ENCODE measurements at regions not wholly inside any gene's neighbourhood (a gene's known extent, or its start where the extent isn't known, plus 50 kb on each side); places are given as distances from the start of the nearest gene placed in this dataset.

- intact Hi-C loops (cut with micrococcal nuclease), result no loop called here
- DNase-seq, result no peak
- Mint-ChIP-seq H3K27ac (no peak overlapping the region), H3K9me3 (peaks cover 11% of the 10 kb centered on the region), H3K27me3 (no peaks in the 10 kb centered on the region), H3K4me3 (no peak overlapping the region), H3K4me1 (ENCODE audit: low read depth) (no peaks in the 10 kb centered on the region), H3K36me3 (no peaks in the 10 kb centered on the region)
- ChIA-PET POLR2A (no interaction called here), CTCF (no interaction called here)
Measured at GRCh38 chr11:57111619-57112018, 70.1 kb upstream of the LRRC55 start.

- intact Hi-C loops (cut with micrococcal nuclease), result loop anchor here (1.0 kb wide), 1 partner anchor 133 kb away; no protein-coding TSS in a partner anchor
- ChIA-PET CTCF (interaction anchor here (1.0 to 2.0 kb wide), 2 partner anchors 133 to 276 kb away, joined by 3 to 13 read pairs; no protein-coding TSS in a partner anchor), POLR2A (no interaction called here)
- Mint-ChIP-seq H3K36me3 (no peaks in the 10 kb centered on the region), H3K4me3 (no peak overlapping the region), H3K4me1 (ENCODE audit: low read depth) (no peaks in the 10 kb centered on the region), H3K9me3 (no peaks in the 10 kb centered on the region), H3K27ac (no peak overlapping the region), H3K27me3 (no peaks in the 10 kb centered on the region)
- DNase-seq, result peak; percentile 20
Measured at GRCh38 chr11:57116654-57117053, 65.1 kb upstream of the LRRC55 start.

GRCh38 chr11:57120192-57120965, 61.4 kb upstream of the LRRC55 start:
- ChIA-PET CTCF (no interaction called here), POLR2A (interaction anchor here (0.6 kb wide), 1 partner anchor 43 kb away, joined by 3 read pairs; no protein-coding TSS in a partner anchor)
- no peaks in the 10 kb centered on the region for H3K36me3 Mint-ChIP-seq
- H3K4me3 Mint-ChIP-seq, result no peak overlapping the region
- intact Hi-C loops (cut with micrococcal nuclease), result no loop called here
- no peak for DNase-seq
- no peaks in the 10 kb centered on the region for H3K4me1 Mint-ChIP-seq (ENCODE audit: low read depth)
- H3K9me3 Mint-ChIP-seq, result no peaks in the 10 kb centered on the region
- no peaks in the 10 kb centered on the region for H3K27me3 Mint-ChIP-seq
- no peak overlapping the region for H3K27ac Mint-ChIP-seq

- Mint-ChIP-seq H3K4me3 (no peak overlapping the region), H3K27me3 (peaks cover 2% of the 10 kb centered on the region), H3K4me1 (ENCODE audit: low read depth) (no peaks in the 10 kb centered on the region), H3K36me3 (no peaks in the 10 kb centered on the region), H3K27ac (no peak overlapping the region), H3K9me3 (no peaks in the 10 kb centered on the region)
- CTCF ChIA-PET, result no interaction called here
- DNase-seq, result no peak
- intact Hi-C loops (cut with micrococcal nuclease), result no loop called here
- POLR2A ChIA-PET, result no interaction called here
Measured at GRCh38 chr11:57121996-57122395, 59.8 kb upstream of the LRRC55 start.

- Mint-ChIP-seq H3K27ac (no peak overlapping the region), H3K4me1 (ENCODE audit: low read depth) (no peaks in the 10 kb centered on the region), H3K36me3 (no peaks in the 10 kb centered on the region), H3K4me3 (no peak overlapping the region), H3K27me3 (peaks cover 5% of the 10 kb centered on the region), H3K9me3 (no peaks in the 10 kb centered on the region)
- DNase-seq, result no peak
- ChIA-PET CTCF (no interaction called here), POLR2A (no interaction called here)
- intact Hi-C loops (cut with micrococcal nuclease), result no loop called here
Measured at GRCh38 chr11:57123590-57123989, 58.2 kb upstream of the LRRC55 start.

GRCh38 chr11:57124505-57124904, 57.2 kb upstream of the LRRC55 start:
- Mint-ChIP-seq H3K36me3 (no peaks in the 10 kb centered on the region), H3K4me3 (no peak overlapping the region), H3K4me1 (ENCODE audit: low read depth) (no peaks in the 10 kb centered on the region), H3K9me3 (no peaks in the 10 kb centered on the region), H3K27ac (no peak overlapping the region), H3K27me3 (peaks cover 5% of the 10 kb centered on the region)
- POLR2A ChIA-PET, result no interaction called here
- no peak for DNase-seq
- CTCF ChIA-PET, result no interaction called here
- intact Hi-C loops (cut with micrococcal nuclease), result no loop called here

- no peaks in the 10 kb centered on the region for H3K4me1 Mint-ChIP-seq (ENCODE audit: low read depth)
- H3K4me3 Mint-ChIP-seq, result no peak overlapping the region
- ChIA-PET CTCF (no interaction called here), POLR2A (no interaction called here)
- intact Hi-C loops (cut with micrococcal nuclease), result no loop called here
- H3K27ac Mint-ChIP-seq, result no peak overlapping the region
- H3K9me3 Mint-ChIP-seq, result no peaks in the 10 kb centered on the region
- peaks cover 5% of the 10 kb centered on the region for H3K27me3 Mint-ChIP-seq
- H3K36me3 Mint-ChIP-seq, result no peaks in the 10 kb centered on the region
- no peak for DNase-seq
Measured at GRCh38 chr11:57124917-57125316, 56.8 kb upstream of the LRRC55 start.

- H3K4me3 Mint-ChIP-seq, result no peak overlapping the region
Measured at GRCh38 chr11:57126766-57127400, 54.9 kb upstream of the LRRC55 start.

GRCh38 chr11:57131080-57131790, 50.5 kb upstream of the LRRC55 start:
- Mint-ChIP-seq H3K9me3 (no peaks in the 10 kb centered on the region), H3K27ac (no peak overlapping the region), H3K4me1 (ENCODE audit: low read depth) (no peaks in the 10 kb centered on the region), H3K27me3 (peaks cover 11% of the 10 kb centered on the region), H3K36me3 (no peaks in the 10 kb centered on the region), H3K4me3 (no peak overlapping the region)
- ChIA-PET POLR2A (no interaction called here), CTCF (no interaction called here)
- intact Hi-C loops (cut with micrococcal nuclease), result no loop called here
- no peak for DNase-seq

More at GRCh38 chr11:57126766-57127400, 54.9 kb upstream of the LRRC55 start:
- CTCF ChIA-PET, result interaction anchor here (0.9 kb wide), 1 partner anchor 217 kb away, joined by 3 read pairs; no protein-coding TSS in a partner anchor
- Mint-ChIP-seq H3K36me3 (no peaks in the 10 kb centered on the region), H3K4me1 (ENCODE audit: low read depth) (no peaks in the 10 kb centered on the region), H3K27ac (no peak overlapping the region), H3K9me3 (no peaks in the 10 kb centered on the region), H3K27me3 (peaks cover 7% of the 10 kb centered on the region)
- intact Hi-C loops (cut with micrococcal nuclease), result no loop called here
- no peak for DNase-seq
- POLR2A ChIA-PET, result no interaction called here
